Adipocyte (in vitro differentiated cells): ENCODE measurements at regions not wholly inside any gene's neighbourhood (a gene's known extent, or its start where the extent isn't known, plus 50 kb on each side); places are given as distances from the start of the nearest gene placed in this dataset.

Experiments used
- DNase-seq: peaks from one replicate; pipeline ENCODE4 v3.0.0-alpha.2; 2015; ENCODE audit warnings: low read depth
- H3K27me3 ChIP-seq: replicated peaks from 2 replicates; pipeline ENCODE4 v1.7.0; 2013; ENCODE audit warnings: mild to moderate bottlenecking, low read length, moderate library complexity; ENCODE audit not compliant: control insufficient read depth, insufficient read depth
- H3K36me3 ChIP-seq: 2 replicates; pipeline ENCODE4 v1.7.0; 2013; ENCODE audit warnings: low read length, mild to moderate bottlenecking, moderate library complexity; ENCODE audit not compliant: control insufficient read depth, insufficient read depth, severe bottlenecking
- H3K4me1 ChIP-seq: 2 replicates; pipeline ENCODE4 v1.7.0; 2013; ENCODE audit warnings: mild to moderate bottlenecking, low read length, moderate library complexity; ENCODE audit not compliant: control insufficient read depth, insufficient read depth
- H3K4me3 ChIP-seq: 2 replicates; pipeline ENCODE4 v1.7.0; 2013; ENCODE audit warnings: mild to moderate bottlenecking, low read length, moderate library complexity
- H3K9ac ChIP-seq: 2 replicates; pipeline ENCODE4 v1.7.0; 2013; ENCODE audit warnings: mild to moderate bottlenecking, low read length, moderate library complexity
- H3K9me3 ChIP-seq: 2 replicates; pipeline ENCODE4 v1.7.0; 2013; ENCODE audit warnings: mild to moderate bottlenecking, low read length, moderate library complexity; ENCODE audit not compliant: control insufficient read depth

GRCh38 chr4:59243038-59243437 lies 1957.1 kb upstream of the ADGRL3 start:
- H3K4me3 ChIP-seq: no peak overlapping the region
- no peaks in the 10 kb centered on the region for H3K4me1 ChIP-seq
- no peak for DNase-seq
- H3K9me3 ChIP-seq: peaks cover 7% of the 10 kb centered on the region
- no peak overlapping the region for H3K9ac ChIP-seq
- H3K27me3 ChIP-seq: no peaks in the 10 kb centered on the region
- no peaks in the 10 kb centered on the region for H3K36me3 ChIP-seq

GRCh38 chr4:59247032-59247431 lies 1953.1 kb upstream of the ADGRL3 start:
- Histone ChIP-seq H3K9ac (no peak overlapping the region), H3K4me1 (no peaks in the 10 kb centered on the region), H3K36me3 (no peaks in the 10 kb centered on the region), H3K4me3 (no peak overlapping the region), H3K27me3 (no peaks in the 10 kb centered on the region), H3K9me3 (peaks cover 7% of the 10 kb centered on the region)
- peak; percentile 20 for DNase-seq

- no peaks in the 10 kb centered on the region for H3K9me3 ChIP-seq
- H3K36me3 ChIP-seq: no peaks in the 10 kb centered on the region
- no peak overlapping the region for H3K9ac ChIP-seq
- DNase-seq: no peak
- H3K4me3 ChIP-seq: no peak overlapping the region
- no peaks in the 10 kb centered on the region for H3K27me3 ChIP-seq
- H3K4me1 ChIP-seq: no peaks in the 10 kb centered on the region
Measured at GRCh38 chr4:59248313-59248712, 1951.8 kb upstream of the ADGRL3 start.

- Histone ChIP-seq H3K4me1 (no peaks in the 10 kb centered on the region), H3K36me3 (no peaks in the 10 kb centered on the region), H3K4me3 (no peak overlapping the region), H3K9me3 (no peaks in the 10 kb centered on the region), H3K27me3 (no peaks in the 10 kb centered on the region), H3K9ac (no peak overlapping the region)
- no peak for DNase-seq
Measured at GRCh38 chr4:59249110-59249509, 1951.0 kb upstream of the ADGRL3 start.

GRCh38 chr4:59258002-59258401 lies 1942.1 kb upstream of the ADGRL3 start:
- DNase-seq: no peak
- Histone ChIP-seq H3K9me3 (no peaks in the 10 kb centered on the region), H3K4me1 (no peaks in the 10 kb centered on the region), H3K4me3 (no peak overlapping the region), H3K9ac (no peak overlapping the region), H3K27me3 (no peaks in the 10 kb centered on the region), H3K36me3 (no peaks in the 10 kb centered on the region)

GRCh38 chr4:59307609-59308008 lies 1892.5 kb upstream of the ADGRL3 start:
- DNase-seq: no peak

GRCh38 chr4:59314637-59315036 lies 1885.5 kb upstream of the ADGRL3 start:
- Histone ChIP-seq H3K9me3 (no peaks in the 10 kb centered on the region), H3K4me3 (no peak overlapping the region), H3K9ac (no peak overlapping the region), H3K36me3 (no peaks in the 10 kb centered on the region), H3K27me3 (no peaks in the 10 kb centered on the region), H3K4me1 (no peaks in the 10 kb centered on the region)
- no peak for DNase-seq

More at GRCh38 chr4:59307609-59308008, 1892.5 kb upstream of the ADGRL3 start:
- no peak overlapping the region for H3K4me3 ChIP-seq
- no peak overlapping the region for H3K9ac ChIP-seq
- no peaks in the 10 kb centered on the region for H3K4me1 ChIP-seq
- H3K36me3 ChIP-seq: no peaks in the 10 kb centered on the region
- H3K9me3 ChIP-seq: no peaks in the 10 kb centered on the region
- no peaks in the 10 kb centered on the region for H3K27me3 ChIP-seq

- Histone ChIP-seq H3K4me3 (no peak overlapping the region), H3K9ac (no peak overlapping the region), H3K36me3 (no peaks in the 10 kb centered on the region), H3K27me3 (no peaks in the 10 kb centered on the region), H3K4me1 (no peaks in the 10 kb centered on the region), H3K9me3 (no peaks in the 10 kb centered on the region)
- DNase-seq: no peak
Measured at GRCh38 chr4:59339631-59340030, 1860.5 kb upstream of the ADGRL3 start.

GRCh38 chr4:59341506-59341905 lies 1858.6 kb upstream of the ADGRL3 start:
- Histone ChIP-seq H3K27me3 (no peaks in the 10 kb centered on the region), H3K36me3 (no peaks in the 10 kb centered on the region), H3K9me3 (no peaks in the 10 kb centered on the region), H3K4me3 (no peak overlapping the region), H3K4me1 (no peaks in the 10 kb centered on the region), H3K9ac (no peak overlapping the region)
- no peak for DNase-seq

- H3K9ac ChIP-seq: no peak overlapping the region
- H3K9me3 ChIP-seq: no peaks in the 10 kb centered on the region
- no peaks in the 10 kb centered on the region for H3K27me3 ChIP-seq
- no peaks in the 10 kb centered on the region for H3K36me3 ChIP-seq
- H3K4me3 ChIP-seq: no peak overlapping the region
- H3K4me1 ChIP-seq: no peaks in the 10 kb centered on the region
- DNase-seq: no peak
Measured at GRCh38 chr4:59348949-59349348, 1851.2 kb upstream of the ADGRL3 start.

- Histone ChIP-seq H3K4me3 (no peak overlapping the region), H3K9me3 (no peaks in the 10 kb centered on the region), H3K27me3 (no peaks in the 10 kb centered on the region), H3K4me1 (no peaks in the 10 kb centered on the region), H3K9ac (no peak overlapping the region), H3K36me3 (no peaks in the 10 kb centered on the region)
- no peak for DNase-seq
Measured at GRCh38 chr4:59369229-59369628, 1830.9 kb upstream of the ADGRL3 start.

- Histone ChIP-seq H3K36me3 (no peaks in the 10 kb centered on the region), H3K27me3 (no peaks in the 10 kb centered on the region), H3K4me3 (no peak overlapping the region), H3K9ac (no peak overlapping the region), H3K9me3 (no peaks in the 10 kb centered on the region), H3K4me1 (no peaks in the 10 kb centered on the region)
- no peak for DNase-seq
Measured at GRCh38 chr4:59374416-59374815, 1825.7 kb upstream of the ADGRL3 start.
